GM12878 (cell line): ENCODE measurements at regions not wholly inside any gene's neighbourhood (a gene's known extent, or its start where the extent isn't known, plus 50 kb on each side); places are given as distances from the start of the nearest gene placed in this dataset. TPM values are rescaled to one million over a fixed set of nuclear protein-coding genes. Genes with fewer than 3 reads are reported as not detected.

Experiments used
- microRNA counts: library from miRNA; unstranded; fragments of <30 nt; microRNA quantifications from one replicate; lab custom pipeline; 2016
- microRNA-seq: library from miRNA; unstranded; fragments of <30 nt; microRNA quantifications from one replicate; pipeline ENCODE4, GENCODE V29; 2018
- small RNA-seq: library from RNA; depleted of rRNA; stranded (forward); fragments of <200 nt; gene quantifications from one replicate; pipeline ENCODE3, GENCODE V24; 2014

MicroRNAs in the stretch of these regions (microRNA counts, 767-probe panel; counts per million panel counts)
- microRNA hsa-miR-29a-3p (lab: Ali Mortazavi, UCI), result 4,083 counts per million, percentile 95 among the panel's probes with 10 or more counts

Small RNA genes lying in the stretch of these regions (microRNA-seq; reads per million reads assigned to microRNA genes)
- gene MIR29A, result 9,968 reads per million, percentile 96 among the genes with 10 or more reads in this experiment

Small RNA genes lying in the stretch of these regions (small RNA-seq; reads per million reads assigned to genes)
- gene AC016831.3 (not detected), gene RNU6-1010P (not detected)
